HG03025 (cell line): ENCODE measurements at regions not wholly inside any gene's neighbourhood (a gene's known extent, or its start where the extent isn't known, plus 50 kb on each side); places are given as distances from the start of the nearest gene placed in this dataset.

Experiments used
- ATAC-seq: cut with Tn5 transposase; IDR thresholded peaks from one replicate; pipeline ENCODE4 v1.9.1; 2021; ENCODE audit warnings: mild to moderate bottlenecking, moderate library complexity; ENCODE audit not compliant: unreplicated experiment, low FRiP score

- ATAC-seq = no peak
Observed at GRCh38 chr6:163991321-163991720, 576.8 kb downstream of the QKI start.

GRCh38 chr6:163986313-163986712, 571.8 kb downstream of the QKI start:
- ATAC-seq = no peak

GRCh38 chr6:163985710-163986109, 571.2 kb downstream of the QKI start:
- no peak for ATAC-seq

GRCh38 chr6:163985040-163985439, 570.5 kb downstream of the QKI start:
- no peak for ATAC-seq

GRCh38 chr6:163984124-163984936, 569.8 kb downstream of the QKI start:
- no peak for ATAC-seq

- no peak for ATAC-seq
Observed at GRCh38 chr6:163983679-163984078, 569.2 kb downstream of the QKI start.

GRCh38 chr6:163974322-163974721, 559.8 kb downstream of the QKI start:
- ATAC-seq = no peak

GRCh38 chr6:163971841-163972838, 557.6 kb downstream of the QKI start:
- no peak for ATAC-seq

- ATAC-seq = no peak
Observed at GRCh38 chr6:163970846-163971564, 556.5 kb downstream of the QKI start.

GRCh38 chr6:163965426-163966348, 551.2 kb downstream of the QKI start:
- no peak for ATAC-seq

GRCh38 chr6:163964789-163965188, 550.3 kb downstream of the QKI start:
- no peak for ATAC-seq

- no peak for ATAC-seq
Observed at GRCh38 chr6:163963205-163964120, 548.9 kb downstream of the QKI start.

GRCh38 chr6:163962627-163963117, 548.2 kb downstream of the QKI start:
- no peak for ATAC-seq

- ATAC-seq = no peak
Observed at GRCh38 chr6:163960128-163960527, 545.6 kb downstream of the QKI start.

GRCh38 chr6:163958646-163959045, 544.1 kb downstream of the QKI start:
- ATAC-seq = no peak

- peak; percentile 91 for ATAC-seq
Observed at GRCh38 chr6:163956571-163957407, 542.3 kb downstream of the QKI start.

GRCh38 chr6:163955756-163956155, 541.2 kb downstream of the QKI start:
- ATAC-seq = no peak

- no peak for ATAC-seq
Observed at GRCh38 chr6:163955096-163955495, 540.6 kb downstream of the QKI start.
